Endodermal cell (in vitro differentiated cells): ENCODE measurements at regions not wholly inside any gene's neighbourhood (a gene's known extent, or its start where the extent isn't known, plus 50 kb on each side); places are given as distances from the start of the nearest gene placed in this dataset.

Experiments used
- DNase-seq: peaks from one replicate; pipeline ENCODE4 v3.0.0-alpha.2; 2017
- H3K27ac ChIP-seq: 2 replicates; pipeline ENCODE4 v1.5.1; 2013; ENCODE audit warnings: mild to moderate bottlenecking, low read depth, low read length, moderate library complexity
- H3K27me3 ChIP-seq: 2 replicates; pipeline ENCODE4 v1.6.1; 2013; ENCODE audit warnings: mild to moderate bottlenecking, low read length, moderate library complexity; ENCODE audit not compliant: insufficient read depth, control insufficient read depth, poor library complexity, severe bottlenecking
- H3K36me3 ChIP-seq: 2 replicates; pipeline ENCODE4 v1.7.0; 2013; ENCODE audit warnings: mild to moderate bottlenecking, low read length, moderate library complexity; ENCODE audit not compliant: control insufficient read depth, insufficient read depth
- H3K4me1 ChIP-seq: one replicate; pipeline ENCODE4 v1.7.0; 2013; ENCODE audit warnings: low read length; ENCODE audit not compliant: control insufficient read depth, insufficient read depth
- H3K4me3 ChIP-seq: 2 replicates; pipeline ENCODE4 v1.5.1; 2013; ENCODE audit warnings: mild to moderate bottlenecking, low read length, moderate library complexity
- H3K9ac ChIP-seq: 2 replicates; pipeline ENCODE4 v1.6.1; 2013; ENCODE audit warnings: mild to moderate bottlenecking, low read length, moderate library complexity; ENCODE audit not compliant: poor library complexity, severe bottlenecking; ENCODE audit errors: extremely low read depth
- H3K9me3 ChIP-seq: 2 replicates; pipeline ENCODE4 v1.6.1; 2013; ENCODE audit warnings: mild to moderate bottlenecking, low read length, moderate library complexity; ENCODE audit not compliant: control insufficient read depth
- H3K27ac Mint-ChIP-seq: 2 replicates; pipeline ENCODE4 v1.8.0; 2020; ENCODE audit warnings: mixed read lengths
- H3K27me3 Mint-ChIP-seq: 2 replicates; pipeline ENCODE4 v1.8.0; 2021; ENCODE audit warnings: mild to moderate bottlenecking, mixed read lengths; ENCODE audit not compliant: insufficient read depth
- H3K36me3 Mint-ChIP-seq: 2 replicates; pipeline ENCODE4 v1.8.0; 2020; ENCODE audit warnings: low read depth, mixed read lengths
- H3K4me1 Mint-ChIP-seq: 2 replicates; pipeline ENCODE4 v1.8.0; 2020; ENCODE audit warnings: mixed read lengths
- H3K4me3 Mint-ChIP-seq: 2 replicates; pipeline ENCODE4 v1.8.0; 2020; ENCODE audit warnings: mild to moderate bottlenecking, moderate library complexity, mixed read lengths
- H3K9me3 Mint-ChIP-seq: 2 replicates; pipeline ENCODE4 v1.8.0; 2020; ENCODE audit warnings: mild to moderate bottlenecking, mixed read lengths
- CTCF ChIP-seq: fragments of 200-600 bp; sonication (generic); conservative IDR thresholded peaks from 2 replicates; pipeline ENCODE4 v1.5.0; 2021; ENCODE audit warnings: antibody characterized with exemption, mild to moderate bottlenecking
- WGBS, 2 experiments: methylation state at CpG; one replicate each; pipeline versions ENCODE4 v1.1.5 to v1.1.7; 2013; ENCODE audit warnings: missing lambda C conversion rate in 2 of 2, mixed read lengths in 1 of 2; ENCODE audit not compliant: insufficient coverage in 1 of 2, insufficient read length in 1 of 2; 5-methylcytosine and 5-hydroxymethylcytosine counted together

DNA sequence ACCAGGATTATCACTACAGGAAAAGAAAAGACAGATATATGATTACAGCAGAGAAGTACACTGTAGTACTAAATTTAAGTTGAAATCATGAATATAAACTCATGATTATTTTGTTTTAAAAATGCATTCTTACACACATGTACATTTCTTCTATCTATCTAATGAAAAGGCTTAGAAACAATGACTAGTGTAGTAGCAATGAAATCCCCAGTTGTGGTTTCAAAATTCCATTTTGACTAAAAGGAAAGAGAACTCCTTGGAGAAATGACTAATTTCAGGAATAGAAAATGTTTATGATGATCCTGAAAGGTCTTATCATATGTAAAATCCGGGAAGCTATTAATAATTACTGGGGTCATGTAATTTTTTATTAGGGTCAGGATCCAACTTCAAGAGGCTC, 195.0 kb upstream of the STARD13 start:
- H3K36me3 ChIP-seq, result no peaks in the 10 kb centered on the region
- Mint-ChIP-seq H3K27me3 (no peaks in the 10 kb centered on the region), H3K9me3 (peaks cover 41% of the 10 kb centered on the region), H3K4me1 (no peaks in the 10 kb centered on the region), H3K36me3 (peaks cover 10% of the 10 kb centered on the region), H3K4me3 (no peak overlapping the region), H3K27ac (no peak overlapping the region)
- H3K27me3 ChIP-seq, result no peaks in the 10 kb centered on the region
- no peak overlapping the region for H3K9ac ChIP-seq
- no peaks in the 10 kb centered on the region for H3K4me1 ChIP-seq
- H3K4me3 ChIP-seq, result no peak overlapping the region
- no peak overlapping the region for H3K27ac ChIP-seq
- no peak for TF ChIP-seq CTCF
- peaks cover 20% of the 10 kb centered on the region for H3K9me3 ChIP-seq
- 90% methylated on average over 1 of the region's 1 CpG; no CpG with 5 or more reads in 1 of the 2 experiments for WGBS, 2 experiments
- no peak for DNase-seq

- Mint-ChIP-seq H3K27me3 (no peaks in the 10 kb centered on the region), H3K36me3 (peaks cover 6% of the 10 kb centered on the region), H3K9me3 (peaks cover 20% of the 10 kb centered on the region), H3K27ac (no peak overlapping the region), H3K4me3 (no peak overlapping the region), H3K4me1 (peaks cover 5% of the 10 kb centered on the region)
- no peak overlapping the region for H3K4me3 ChIP-seq
- H3K36me3 ChIP-seq, result no peaks in the 10 kb centered on the region
- H3K9me3 ChIP-seq, result peaks cover 7% of the 10 kb centered on the region
- H3K9ac ChIP-seq, result no peak overlapping the region
- TF ChIP-seq CTCF, result no peak
- H3K27ac ChIP-seq, result no peak overlapping the region
- WGBS, 2 experiments, result 96 to 100% methylated on average over 2 to 3 of the region's 3 CpGs
- no peaks in the 10 kb centered on the region for H3K4me1 ChIP-seq
- no peak for DNase-seq
- no peaks in the 10 kb centered on the region for H3K27me3 ChIP-seq
Measured at GRCh38 chr13:33483471-33483870, 197.9 kb upstream of the STARD13 start.

DNA sequence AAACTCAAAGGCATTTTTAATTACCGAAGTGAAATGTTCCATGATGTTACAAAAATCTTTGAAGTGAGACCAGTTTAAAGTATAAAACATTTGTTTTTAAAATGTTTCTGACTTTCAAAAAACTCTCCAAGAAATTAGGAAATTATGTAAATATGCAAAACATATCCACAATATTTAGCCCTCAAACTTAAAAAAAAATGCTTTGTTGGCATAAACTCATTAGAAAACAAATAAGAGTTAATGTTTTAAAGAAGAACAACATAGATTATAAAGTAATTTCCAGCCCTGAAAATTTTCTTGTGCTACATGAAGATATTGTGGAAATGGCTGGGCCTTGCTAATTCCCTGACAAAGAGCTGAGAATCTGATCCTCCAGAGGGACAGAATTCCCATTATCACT, 199.7 kb upstream of the STARD13 start:
- Histone ChIP-seq H3K36me3 (no peaks in the 10 kb centered on the region), H3K9ac (no peak overlapping the region), H3K27me3 (no peaks in the 10 kb centered on the region), H3K9me3 (peaks cover 7% of the 10 kb centered on the region), H3K4me1 (no peaks in the 10 kb centered on the region), H3K4me3 (no peak overlapping the region), H3K27ac (no peak overlapping the region)
- Mint-ChIP-seq H3K36me3 (peaks cover 6% of the 10 kb centered on the region), H3K4me3 (no peak overlapping the region), H3K27ac (no peak overlapping the region), H3K27me3 (no peaks in the 10 kb centered on the region), H3K4me1 (peaks cover 14% of the 10 kb centered on the region), H3K9me3 (peaks cover 13% of the 10 kb centered on the region)
- 93% methylated on average over 1 of the region's 1 CpG; no CpG with 5 or more reads in 1 of the 2 experiments for WGBS, 2 experiments
- no peak for TF ChIP-seq CTCF
- DNase-seq, result no peak
